NB4 (cell line): ENCODE measurements at regions not wholly inside any gene's neighbourhood (a gene's known extent, or its start where the extent isn't known, plus 50 kb on each side); places are given as distances from the start of the nearest gene placed in this dataset.

ENCODE experiments used
- CTCF ChIP-seq: IDR thresholded peaks from one replicate; pipeline ENCODE4 v1.5.1; 2012; ENCODE audit warnings: low read depth, low read length
- MAX ChIP-seq: IDR thresholded peaks from 2 replicates; pipeline ENCODE4 v1.6.1; 2011; ENCODE audit warnings: low read depth, low read length
- POLR2A ChIP-seq: IDR thresholded peaks from 2 replicates; pipeline ENCODE4 v1.6.1; 2011; ENCODE audit warnings: mild to moderate bottlenecking; ENCODE audit not compliant: insufficient read length; ENCODE audit errors: extremely low read depth

- TF ChIP-seq CTCF (no peak), POLR2A (no peak), MAX (no peak)
Observed at GRCh38 chr15:93523481-93523880, 434.5 kb upstream of the RGMA start.
